Tongue (tissue), 1 donor: ENCODE measurements at regions not wholly inside any gene's neighbourhood (a gene's known extent, or its start where the extent isn't known, plus 50 kb on each side); places are given as distances from the start of the nearest gene placed in this dataset.
"Not testable (repeated sequence)": the region's sequence is repeated elsewhere in the genome, so short reads cannot be mapped to it uniquely, and the experiment has no call there.

Experiments used
- DNase-seq: peaks from one replicate; pipeline ENCODE4 v3.0.0-alpha.2; 2015

- peak; percentile 36 for DNase-seq
Observed at GRCh38 chr17:63293323-63294075, 152.6 kb downstream of the CYB561 start.

GRCh38 chr17:63294776-63295175, 151.3 kb downstream of the CYB561 start:
- no peak for DNase-seq

GRCh38 chr17:63295288-63295687, 150.8 kb downstream of the CYB561 start:
- DNase-seq, result no peak

GRCh38 chr17:63295839-63296590, 150.1 kb downstream of the CYB561 start:
- DNase-seq, result no peak

GRCh38 chr17:63298916-63299315, 147.2 kb downstream of the CYB561 start:
- DNase-seq, result not testable (repeated sequence)

GRCh38 chr17:63304704-63305261, 141.3 kb downstream of the CYB561 start:
- no peak for DNase-seq

- DNase-seq, result no peak
Observed at GRCh38 chr17:63305857-63306256, 140.2 kb downstream of the CYB561 start.

- no peak for DNase-seq
Observed at GRCh38 chr17:63306855-63307254, 139.3 kb downstream of the CYB561 start.

- DNase-seq, result no peak
Observed at GRCh38 chr17:63308272-63308671, 137.8 kb downstream of the CYB561 start.

- DNase-seq, result no peak
Observed at GRCh38 chr17:63309021-63309420, 137.1 kb downstream of the CYB561 start.

GRCh38 chr17:63311416-63311937, 134.6 kb downstream of the CYB561 start:
- DNase-seq, result no peak

- DNase-seq, result no peak
Observed at GRCh38 chr17:63314761-63315160, 131.3 kb downstream of the CYB561 start.

- DNase-seq, result no peak
Observed at GRCh38 chr17:63316100-63316499, 130.0 kb downstream of the CYB561 start.

GRCh38 chr17:63317166-63317840, 128.8 kb downstream of the CYB561 start:
- peak; percentile 83 for DNase-seq

- DNase-seq, result no peak
Observed at GRCh38 chr17:63325808-63326207, 120.3 kb downstream of the CYB561 start.

- DNase-seq, result no peak
Observed at GRCh38 chr17:63329876-63330275, 116.2 kb downstream of the CYB561 start.

- DNase-seq, result no peak
Observed at GRCh38 chr17:63331301-63332061, 114.6 kb downstream of the CYB561 start.

GRCh38 chr17:63332286-63332685, 113.8 kb downstream of the CYB561 start:
- DNase-seq, result no peak

GRCh38 chr17:63333869-63334268, 112.2 kb downstream of the CYB561 start:
- DNase-seq, result no peak

GRCh38 chr17:63335831-63336230, 110.3 kb downstream of the CYB561 start:
- no peak for DNase-seq

- peak; percentile 42 for DNase-seq
Observed at GRCh38 chr17:63337579-63337978, 108.5 kb downstream of the CYB561 start.

GRCh38 chr17:63338272-63338671, 107.8 kb downstream of the CYB561 start:
- DNase-seq, result no peak
